ENCODE measurements at regions not wholly inside any gene's neighbourhood (a gene's known extent, or its start where the extent isn't known, plus 50 kb on each side); places are given as distances from the start of the nearest gene placed in this dataset.

- TF ChIP-seq CTCF (IDR thresholded peaks at IDR 0.05) (no peak), POLR2A (IDR thresholded peaks at IDR 0.05) (no peak), POLR2AphosphoS5 (IDR thresholded peaks at IDR 0.05) (no peak)
Observed at GRCh38 chr13:89322466-89322865, 1651.3 kb downstream of the SLITRK5 start.
